ENCODE measurements at regions not wholly inside any gene's neighbourhood (a gene's known extent, or its start where the extent isn't known, plus 50 kb on each side); places are given as distances from the start of the nearest gene placed in this dataset.
"Not testable (repeated sequence)": the region's sequence is repeated elsewhere in the genome, so short reads cannot be mapped to it uniquely, and the experiment has no call there.

- TF ChIP-seq POLR2A (IDR thresholded peaks at IDR 0.05) (no peak), CTCF (IDR thresholded peaks at IDR 0.05 in 4 of 5, conservative IDR thresholded peaks at IDR 0.05 in 1 of 5) (no peak)
- intact Hi-C loops (cut with DNase I; ENCODE audit: low total_unique reads) = no loop called here
- DNase-seq = no peak
These were observed 90.6 kb downstream of the SOX14 start for GRCh38 chr3:137854533-137855261.

GRCh38 chr3:137866001-137866400, 101.9 kb downstream of the SOX14 start:
- DNase-seq (no peak), ATAC-seq (no peak)
- no peaks in the 10 kb centered on the region for H3K36me3 ChIP-seq
- H3K9me3 ChIP-seq = no peaks in the 10 kb centered on the region
- in situ Hi-C loops (cut with MboI; ENCODE audit: low sequenced_read_pairs in 4 of 4) = no loop called here
- H3K4me1 ChIP-seq = no peaks in the 10 kb centered on the region
- no peak overlapping the region for H3K4me3 ChIP-seq
- H3K27me3 ChIP-seq = no peaks in the 10 kb centered on the region
- intact Hi-C loops (cut with DNase I; ENCODE audit: low total_unique reads) = no loop called here
- no peak overlapping the region for H3K27ac ChIP-seq
- TF ChIP-seq POLR2A (IDR thresholded peaks at IDR 0.05) (no peak), CTCF (IDR thresholded peaks at IDR 0.05 in 4 of 5, conservative IDR thresholded peaks at IDR 0.05 in 1 of 5) (no peak)

More at GRCh38 chr3:137854533-137855261, 90.6 kb downstream of the SOX14 start:
- no peaks in the 10 kb centered on the region for H3K36me3 ChIP-seq
- H3K27ac ChIP-seq = no peak overlapping the region
- no peaks in the 10 kb centered on the region for H3K9me3 ChIP-seq
- in situ Hi-C loops (cut with MboI; ENCODE audit: low sequenced_read_pairs in 4 of 4) = no loop called here
- ATAC-seq = no peak
- no peaks in the 10 kb centered on the region for H3K4me1 ChIP-seq
- no peaks in the 10 kb centered on the region for H3K27me3 ChIP-seq
- H3K4me3 ChIP-seq = no peak overlapping the region

- Histone ChIP-seq H3K27me3 (no peaks in the 10 kb centered on the region), H3K4me1 (no peaks in the 10 kb centered on the region), H3K27ac (no peak overlapping the region), H3K9me3 (no peaks in the 10 kb centered on the region), H3K4me3 (no peak overlapping the region), H3K36me3 (no peaks in the 10 kb centered on the region)
- TF ChIP-seq POLR2A (IDR thresholded peaks at IDR 0.05) = no peak
- intact Hi-C loops (cut with DNase I; ENCODE audit: low total_unique reads) (no loop called here), in situ Hi-C loops (cut with MboI; ENCODE audit: low sequenced_read_pairs in 4 of 4) (no loop called here)
- no peak for ATAC-seq
- DNase-seq = no peak
These were observed 102.8 kb downstream of the SOX14 start for GRCh38 chr3:137866933-137867332.

- Histone ChIP-seq H3K27me3 (no peaks in the 10 kb centered on the region), H3K9me3 (no peaks in the 10 kb centered on the region), H3K36me3 (no peaks in the 10 kb centered on the region), H3K27ac (no peak overlapping the region), H3K4me1 (no peaks in the 10 kb centered on the region), H3K4me3 (no peak overlapping the region)
- no peak for DNase-seq
- intact Hi-C loops (cut with DNase I; ENCODE audit: low total_unique reads) (no loop called here), in situ Hi-C loops (cut with MboI; ENCODE audit: low sequenced_read_pairs in 4 of 4) (no loop called here)
- no peak for TF ChIP-seq CTCF (IDR thresholded peaks at IDR 0.05 in 4 of 5, conservative IDR thresholded peaks at IDR 0.05 in 1 of 5)
- no peak for TF ChIP-seq POLR2A (IDR thresholded peaks at IDR 0.05)
- no peak for ATAC-seq
These were observed 103.5 kb downstream of the SOX14 start for GRCh38 chr3:137867611-137868010.

GRCh38 chr3:137869022-137869421, 104.9 kb downstream of the SOX14 start:
- Histone ChIP-seq H3K27me3 (no peaks in the 10 kb centered on the region), H3K27ac (no peak overlapping the region), H3K4me1 (no peaks in the 10 kb centered on the region), H3K36me3 (no peaks in the 10 kb centered on the region), H3K9me3 (no peaks in the 10 kb centered on the region), H3K4me3 (no peak overlapping the region)
- no peak for ATAC-seq
- in situ Hi-C loops (cut with MboI; ENCODE audit: low sequenced_read_pairs in 4 of 4) (no loop called here), intact Hi-C loops (cut with DNase I; ENCODE audit: low total_unique reads) (no loop called here)
- TF ChIP-seq CTCF (IDR thresholded peaks at IDR 0.05 in 4 of 5, conservative IDR thresholded peaks at IDR 0.05 in 1 of 5) (no peak), POLR2A (IDR thresholded peaks at IDR 0.05) (no peak)
- DNase-seq = no peak

- H3K27me3 ChIP-seq; in situ Hi-C loops (cut with MboI; ENCODE audit: low sequenced_read_pairs in 4 of 4); H3K4me1 ChIP-seq; H3K4me3 ChIP-seq; H3K36me3 ChIP-seq; H3K9me3 ChIP-seq; DNase-seq; H3K27ac ChIP-seq; intact Hi-C loops (cut with DNase I; ENCODE audit: low total_unique reads); ATAC-seq: not testable (repeated sequence)
These were observed 108.5 kb downstream of the SOX14 start for GRCh38 chr3:137872589-137872988.

- H3K27me3 ChIP-seq; H3K4me1 ChIP-seq; H3K27ac ChIP-seq; ATAC-seq; H3K9me3 ChIP-seq; H3K36me3 ChIP-seq; in situ Hi-C loops (cut with MboI; ENCODE audit: low sequenced_read_pairs in 4 of 4); H3K4me3 ChIP-seq; intact Hi-C loops (cut with DNase I; ENCODE audit: low total_unique reads); DNase-seq: not testable (repeated sequence)
These were observed 113.1 kb upstream of the CLDN18 start for GRCh38 chr3:137896842-137897241.

Measured in gastrocnemius medialis (tissue), 4 donors.